ENCODE measurements at regions not wholly inside any gene's neighbourhood (a gene's known extent, or its start where the extent isn't known, plus 50 kb on each side); places are given as distances from the start of the nearest gene placed in this dataset.

GRCh38 chr2:10964052-10964790 lies 52.5 kb downstream of the KCNF1 start:
- no peak for DNase-seq

GRCh38 chr2:10965241-10965843 lies 53.6 kb downstream of the KCNF1 start:
- no peak for DNase-seq

GRCh38 chr2:10966056-10966455 lies 54.3 kb downstream of the KCNF1 start:
- DNase-seq = no peak

GRCh38 chr2:10966741-10967140 lies 55.0 kb downstream of the KCNF1 start:
- DNase-seq = no peak

GRCh38 chr2:10968176-10968575 lies 56.4 kb downstream of the KCNF1 start:
- DNase-seq = no peak

DNA sequence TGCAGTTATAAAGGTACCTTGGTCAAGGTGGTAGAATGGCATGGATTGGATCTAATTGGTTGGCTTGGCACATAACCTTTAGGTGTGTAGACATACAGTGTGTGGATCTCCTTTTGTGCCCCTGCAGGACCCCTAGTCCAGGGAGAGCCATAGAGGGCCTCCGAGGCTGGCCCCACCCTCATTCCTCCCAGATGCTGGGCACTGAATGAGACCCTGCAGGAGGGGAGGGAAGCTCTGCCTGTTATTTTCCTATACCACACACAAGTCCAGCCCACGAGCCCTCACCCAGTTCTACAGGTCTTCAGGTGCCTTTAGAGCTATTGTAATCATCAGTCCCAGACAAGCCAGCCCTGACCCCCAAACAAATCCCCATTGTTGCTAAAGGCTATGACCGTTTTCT lies 58.9 kb downstream of the KCNF1 start:
- no peak for DNase-seq

DNA sequence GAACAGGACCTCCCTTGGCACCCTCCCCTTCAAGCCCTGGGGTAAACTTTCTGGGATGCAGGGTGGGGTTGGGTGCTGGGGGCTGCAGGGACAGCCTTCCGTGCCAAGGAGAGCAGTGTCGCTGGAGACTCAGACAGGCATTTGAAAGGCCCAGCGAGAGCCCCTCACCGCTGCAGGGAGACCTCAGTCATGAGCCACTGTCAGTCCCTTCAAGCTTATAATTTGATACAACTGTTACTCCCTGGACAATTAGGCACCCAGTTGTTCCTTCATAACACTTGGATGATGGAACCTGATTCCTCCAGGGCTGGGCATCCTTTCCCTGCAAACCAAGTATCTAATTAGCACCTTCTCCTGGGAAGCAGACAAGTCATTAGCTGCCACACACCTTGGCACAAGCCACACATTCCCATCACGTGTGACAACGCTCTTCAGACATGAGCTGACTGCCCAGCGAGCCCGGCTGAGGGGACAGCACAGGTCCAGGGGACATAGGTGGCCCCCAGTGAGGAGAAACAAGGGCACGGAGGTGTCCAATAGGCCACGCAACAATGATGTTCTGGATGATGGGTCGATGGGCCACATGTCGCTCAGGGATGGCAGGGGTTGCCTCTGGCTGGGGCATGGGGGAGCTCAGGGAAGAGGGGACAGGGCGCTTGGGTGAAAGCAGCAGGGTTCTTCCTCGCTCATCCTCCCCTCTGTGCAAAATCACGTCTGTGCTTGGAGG lies 59.6 kb downstream of the KCNF1 start:
- no peak for DNase-seq

DNA sequence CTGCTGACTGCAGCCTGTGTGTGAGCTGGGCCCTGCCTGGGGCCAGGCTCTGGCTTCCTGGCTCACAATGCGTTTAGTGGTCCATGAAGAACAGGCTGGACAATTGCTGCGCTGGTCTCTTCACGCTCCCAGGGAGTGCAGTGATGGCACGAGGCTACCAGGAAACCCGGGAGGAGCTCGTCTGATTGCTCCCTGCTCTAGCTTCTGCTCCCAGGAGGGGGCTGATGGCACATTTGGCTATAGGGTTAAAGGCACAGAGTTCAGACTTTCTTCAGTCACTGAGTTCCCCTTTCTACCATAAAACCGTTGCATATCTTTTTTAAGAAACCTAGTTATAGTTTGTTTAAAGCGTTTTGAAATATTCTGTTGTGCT lies 60.1 kb downstream of the KCNF1 start:
- no peak for DNase-seq

GRCh38 chr2:10972683-10973433 lies 61.1 kb downstream of the KCNF1 start:
- DNase-seq = no peak

GRCh38 chr2:10973766-10974165 lies 62.0 kb downstream of the KCNF1 start:
- no peak for DNase-seq

GRCh38 chr2:10977003-10977402 lies 65.3 kb downstream of the KCNF1 start:
- no peak for DNase-seq

- no peak for DNase-seq
Observed at GRCh38 chr2:10977621-10978020, 65.9 kb downstream of the KCNF1 start.

DNA sequence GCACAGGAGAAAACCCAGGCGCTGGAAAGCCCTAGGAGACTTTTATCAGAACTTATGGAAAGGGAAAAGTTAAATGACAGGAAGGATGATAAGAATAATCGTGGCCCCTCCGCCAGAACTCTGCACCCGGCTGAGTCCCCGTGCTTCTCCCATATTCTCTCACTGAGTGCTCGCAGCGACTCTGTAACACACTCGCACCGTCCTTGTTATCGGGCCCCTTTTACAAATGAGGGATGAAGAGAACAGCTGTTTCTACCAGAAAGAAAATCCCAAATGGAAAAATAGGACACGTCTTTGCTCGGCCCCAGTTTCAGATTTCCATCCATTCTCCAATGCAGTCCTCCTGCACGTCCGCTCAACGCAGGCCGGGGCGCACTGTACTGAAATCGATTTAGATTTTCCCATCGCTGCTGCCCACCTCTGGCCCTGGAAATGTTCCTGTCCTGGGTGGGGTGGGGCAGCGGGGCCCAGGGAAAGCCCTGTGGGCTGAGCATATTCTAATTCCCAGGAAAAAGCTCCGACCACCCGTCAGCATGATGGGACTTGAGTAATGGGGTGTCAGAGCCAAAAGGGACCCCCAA lies 66.4 kb downstream of the KCNF1 start:
- DNase-seq = no peak

GRCh38 chr2:10980071-10980470 lies 68.3 kb downstream of the KCNF1 start:
- no peak for DNase-seq

DNA sequence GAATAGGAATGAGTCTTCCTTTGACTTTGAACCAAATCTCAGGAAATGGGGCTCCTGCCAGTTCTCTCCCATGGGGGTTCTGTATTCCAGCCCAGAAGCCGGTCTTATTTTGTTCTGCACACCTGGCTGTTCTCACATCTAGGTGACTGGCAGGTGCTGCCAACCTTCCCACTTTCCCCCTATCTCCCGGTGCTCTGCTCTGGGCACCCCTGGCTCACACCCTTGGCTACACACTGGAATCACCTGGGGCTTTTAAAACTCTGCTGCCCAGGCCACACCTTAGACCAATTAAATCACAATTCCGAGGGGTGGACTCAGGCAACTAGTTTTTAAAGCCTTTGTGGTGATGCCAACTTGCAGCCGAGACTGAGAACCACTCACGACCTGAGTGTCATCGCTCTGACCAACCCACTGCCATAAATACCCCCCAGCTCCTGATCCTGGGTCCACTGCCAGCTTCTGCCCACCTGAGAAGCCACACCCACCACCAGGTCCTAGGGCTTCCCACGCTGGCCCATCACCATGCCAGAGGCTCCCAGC lies 69.2 kb downstream of the KCNF1 start:
- no peak for DNase-seq

- DNase-seq = no peak
Observed at GRCh38 chr2:10981451-10981850, 69.7 kb downstream of the KCNF1 start.

DNA sequence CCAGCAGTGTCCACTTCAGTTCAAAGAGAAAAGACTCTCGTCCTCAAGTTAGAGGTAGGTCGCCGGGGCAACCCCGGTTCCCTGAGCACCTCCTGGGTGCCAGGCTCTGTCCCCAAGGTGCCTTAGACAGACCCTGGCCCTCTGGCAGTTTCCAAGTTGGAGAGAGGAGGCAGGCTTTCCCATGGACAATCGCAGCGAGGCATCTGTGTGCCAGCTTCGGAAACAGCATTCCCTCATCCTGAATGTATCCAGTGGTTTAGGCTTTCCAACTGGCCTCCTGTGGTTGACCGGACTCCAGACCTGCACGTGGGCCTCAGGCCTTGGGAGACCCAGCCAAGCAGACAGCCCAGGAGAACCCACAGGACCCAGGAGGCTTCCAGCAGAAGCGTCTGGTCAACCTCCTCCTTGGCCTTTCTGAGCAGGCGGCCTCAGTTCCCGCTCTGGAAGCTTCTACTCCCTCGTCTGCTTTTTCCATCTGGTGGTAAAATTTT lies 70.3 kb downstream of the KCNF1 start:
- no peak for DNase-seq

DNA sequence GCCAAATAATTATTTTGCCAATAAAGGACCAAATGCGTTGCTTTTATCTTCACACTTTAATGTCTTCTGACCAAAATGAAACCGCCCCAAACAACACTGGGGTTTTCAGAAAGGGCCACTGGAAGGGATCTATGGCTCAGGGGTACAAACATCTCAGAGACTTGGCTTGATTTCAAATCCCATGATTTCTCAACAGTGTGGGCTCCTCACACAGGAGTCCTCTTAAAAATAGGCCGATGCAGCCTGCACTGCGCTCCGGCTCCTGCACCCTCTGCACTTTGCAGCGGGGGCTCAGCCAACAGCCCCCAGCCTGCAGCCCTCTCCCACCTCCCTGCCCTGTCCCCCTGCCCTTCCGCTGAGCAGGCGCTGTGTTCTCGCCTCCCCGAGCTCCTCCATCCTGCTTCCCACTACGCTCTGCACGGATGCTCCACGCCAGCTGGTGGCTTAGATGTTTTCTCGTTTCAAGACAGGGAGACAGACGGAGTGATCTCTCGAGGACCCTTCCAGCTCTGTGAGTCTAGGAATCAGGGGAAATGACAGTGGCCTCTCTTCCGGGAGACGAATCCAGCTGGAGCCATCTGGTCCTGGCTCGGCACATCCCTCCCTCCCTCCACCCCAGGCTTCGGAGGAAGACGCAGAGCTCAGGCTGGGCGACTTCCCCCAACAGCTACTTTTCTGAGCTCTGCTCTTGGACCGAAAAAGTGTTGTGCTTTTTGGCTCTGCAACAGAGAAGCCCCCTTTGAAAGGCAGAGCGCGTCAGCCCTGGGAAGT lies 71.4 kb downstream of the KCNF1 start:
- DNase-seq = no peak

DNA sequence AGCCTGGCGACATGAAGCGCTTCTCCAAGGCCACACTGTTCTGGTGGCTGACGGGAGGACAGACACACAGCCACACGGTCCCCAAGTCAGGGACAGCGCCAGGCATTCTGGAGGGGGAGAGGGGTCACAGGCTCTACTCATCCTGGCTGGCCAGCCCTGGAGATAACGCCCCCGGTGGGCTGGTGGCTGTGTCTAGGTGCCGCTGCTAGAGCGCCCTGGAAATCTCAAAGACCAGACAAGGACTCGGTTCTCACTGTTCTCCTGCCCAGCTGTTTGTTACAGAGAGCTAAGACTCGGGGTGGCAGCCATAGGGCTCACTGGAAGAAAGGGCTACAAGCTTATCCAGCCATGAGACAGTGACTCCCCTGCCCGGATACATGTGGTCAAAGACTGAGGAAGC lies 72.0 kb downstream of the KCNF1 start:
- DNase-seq = no peak

DNA sequence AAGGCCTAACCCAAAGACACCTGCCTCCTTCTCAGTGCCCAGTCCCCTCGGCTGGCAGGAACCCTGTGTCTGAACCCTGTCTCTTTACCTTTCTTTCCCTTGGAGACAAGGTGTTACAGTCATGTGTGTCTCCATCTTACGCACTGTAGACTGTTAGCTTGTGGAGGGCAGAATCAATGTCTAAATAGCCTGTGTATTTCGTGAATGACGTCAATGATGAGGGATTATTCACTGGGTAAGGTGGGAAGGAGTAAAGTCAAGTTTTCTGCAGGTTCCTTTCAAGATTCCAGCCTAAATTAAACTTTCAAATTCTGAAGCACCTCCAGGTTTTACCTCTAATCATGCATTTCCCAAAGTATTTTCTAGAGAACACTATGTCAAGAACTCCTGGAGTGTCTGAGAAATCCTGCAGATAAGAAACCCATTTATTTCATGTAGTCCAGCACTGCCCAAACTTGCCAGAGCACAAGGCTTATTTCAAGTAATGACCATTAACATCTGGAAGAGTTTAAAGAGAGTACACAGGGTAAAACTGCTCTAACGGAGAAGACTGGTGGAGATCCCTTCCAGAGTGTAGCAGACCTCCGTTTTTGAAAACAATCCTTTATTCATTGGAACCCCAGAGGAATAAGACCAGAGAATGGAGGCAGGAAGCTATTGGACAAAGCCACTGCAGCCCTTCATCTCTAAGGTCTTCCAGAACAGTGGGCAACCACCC lies 72.8 kb downstream of the KCNF1 start:
- no peak for DNase-seq

GRCh38 chr2:10985260-10985659 lies 73.5 kb downstream of the KCNF1 start:
- no peak for DNase-seq

Data from CD4-positive, alpha-beta T cell treated with Interleukin-12 subunit alpha and Interleukin-12 subunit beta, for 1 hour (primary cell).